ENCODE measurements at regions not wholly inside any gene's neighbourhood (a gene's known extent, or its start where the extent isn't known, plus 50 kb on each side); places are given as distances from the start of the nearest gene placed in this dataset.

DNA sequence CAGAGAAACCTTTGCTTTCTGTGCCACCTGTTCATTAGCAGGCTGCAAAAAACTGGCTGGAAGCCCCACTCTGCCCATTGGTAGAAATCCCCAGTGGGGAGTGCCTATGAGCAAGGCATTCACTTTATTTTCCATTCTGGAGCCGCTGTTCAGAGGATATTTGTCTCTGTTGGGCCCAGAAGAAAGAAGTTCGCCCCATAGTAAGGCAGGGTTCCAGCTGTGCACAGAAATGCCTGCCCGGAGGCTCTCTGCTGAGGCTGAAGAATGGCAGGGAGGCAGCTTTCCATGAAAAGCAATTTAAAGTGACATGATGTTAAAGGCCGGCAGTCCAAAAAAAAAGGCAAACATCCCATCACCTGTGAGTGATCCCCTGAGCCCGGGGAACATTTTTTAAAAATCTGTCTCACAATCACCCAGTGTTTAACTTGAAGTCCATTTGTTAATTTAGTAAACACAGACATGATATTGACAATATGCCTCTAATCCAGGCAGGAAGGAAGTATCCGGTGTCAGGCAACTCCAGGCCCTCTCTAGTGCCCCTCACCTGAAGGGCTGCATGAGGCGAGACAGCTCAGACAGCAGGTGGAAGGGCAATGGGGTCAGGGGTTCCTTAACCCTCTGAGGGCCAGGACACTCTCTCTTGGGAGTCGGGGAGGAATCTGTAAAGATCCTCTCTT is 265.1 kb upstream of the SIX2 start:
- no peak for TF ChIP-seq EZH2 (IDR thresholded peaks at IDR 0.05; ENCODE audit: borderline replicate concordance, low read depth, low read length, poor library complexity, severe bottlenecking)
- TF ChIP-seq, protein P1, sequence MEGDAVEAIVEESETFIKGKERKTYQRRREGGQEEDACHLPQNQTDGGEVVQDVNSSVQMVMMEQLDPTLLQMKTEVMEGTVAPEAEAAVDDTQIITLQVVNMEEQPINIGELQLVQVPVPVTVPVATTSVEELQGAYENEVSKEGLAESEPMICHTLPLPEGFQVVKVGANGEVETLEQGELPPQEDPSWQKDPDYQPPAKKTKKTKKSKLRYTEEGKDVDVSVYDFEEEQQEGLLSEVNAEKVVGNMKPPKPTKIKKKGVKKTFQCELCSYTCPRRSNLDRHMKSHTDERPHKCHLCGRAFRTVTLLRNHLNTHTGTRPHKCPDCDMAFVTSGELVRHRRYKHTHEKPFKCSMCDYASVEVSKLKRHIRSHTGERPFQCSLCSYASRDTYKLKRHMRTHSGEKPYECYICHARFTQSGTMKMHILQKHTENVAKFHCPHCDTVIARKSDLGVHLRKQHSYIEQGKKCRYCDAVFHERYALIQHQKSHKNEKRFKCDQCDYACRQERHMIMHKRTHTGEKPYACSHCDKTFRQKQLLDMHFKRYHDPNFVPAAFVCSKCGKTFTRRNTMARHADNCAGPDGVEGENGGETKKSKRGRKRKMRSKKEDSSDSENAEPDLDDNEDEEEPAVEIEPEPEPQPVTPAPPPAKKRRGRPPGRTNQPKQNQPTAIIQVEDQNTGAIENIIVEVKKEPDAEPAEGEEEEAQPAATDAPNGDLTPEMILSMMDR (conservative IDR thresholded peaks at IDR 0.05; ENCODE audit: low read depth, low read length), result no peak
- no peak for DNase-seq (ENCODE audit: low spot score)
- Histone ChIP-seq H3K4me3 (ENCODE audit: low read depth, low read length, poor library complexity, severe bottlenecking) (no peak overlapping the region), H3K36me3 (ENCODE audit: insufficient read depth, low read length, poor library complexity, severe bottlenecking) (no peaks in the 10 kb centered on the region), H3K4me1 (ENCODE audit: insufficient read depth, low read length, poor library complexity, severe bottlenecking) (no peaks in the 10 kb centered on the region), H3K27me3 (replicated peaks; ENCODE audit: insufficient read depth, low read depth, low read length, poor library complexity) (peaks cover 8% of the 10 kb centered on the region), H3K27ac (ENCODE audit: low read depth, low read length, poor library complexity, severe bottlenecking) (no peak overlapping the region), H3K9me3 (ENCODE audit: low read depth, low read length, poor library complexity, severe bottlenecking) (no peaks in the 10 kb centered on the region)
- intact Hi-C loops (cut with micrococcal nuclease; ENCODE audit: unreplicated experiment), result no loop called here
- ChIA-PET CTCF (no interaction called here), POLR2A (ENCODE audit: low non-redundant PET) (no interaction called here)
- BruUV-seq (replicated peaks), result no TSS peak

DNA sequence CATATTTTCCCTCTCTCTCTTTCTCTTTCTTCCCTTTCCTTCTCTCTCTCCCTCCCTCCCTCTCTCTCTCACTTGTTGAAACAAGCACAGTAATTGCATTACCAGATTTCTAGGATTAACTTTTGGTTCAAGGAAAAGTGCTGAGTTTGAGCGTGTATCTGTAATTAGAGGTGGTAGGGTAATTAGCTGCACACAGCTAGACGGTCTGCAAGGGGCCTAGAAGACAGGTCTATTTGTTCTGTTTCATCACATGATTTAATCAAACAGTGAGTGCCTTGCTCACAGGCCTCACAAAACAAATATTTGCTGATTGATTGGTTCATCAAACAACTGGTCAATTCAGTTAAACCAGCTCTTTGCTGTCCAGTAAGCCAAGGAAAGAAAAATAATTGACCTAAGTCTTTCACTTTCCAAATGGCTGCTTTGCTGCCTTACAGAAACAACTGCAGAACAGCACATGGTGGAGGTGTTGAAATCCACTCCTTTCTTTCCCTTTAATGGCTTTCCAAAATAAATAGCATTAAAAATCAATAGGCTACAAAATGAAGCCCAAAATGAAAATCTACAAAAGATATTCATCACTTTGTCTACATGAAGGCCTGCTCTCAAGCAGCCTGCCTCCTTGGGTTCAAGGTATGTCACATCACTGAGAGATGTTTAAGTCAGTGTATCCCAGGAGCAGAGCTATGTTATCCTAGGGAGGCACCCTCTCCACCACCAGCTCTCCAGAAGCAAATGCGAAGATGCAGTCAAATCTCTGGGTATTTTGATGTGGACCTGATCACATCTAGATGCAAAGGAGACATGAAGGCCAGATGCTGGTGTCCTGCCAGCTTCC is 264.4 kb upstream of the SIX2 start:
- ChIA-PET CTCF (no interaction called here), POLR2A (ENCODE audit: low non-redundant PET) (no interaction called here)
- no TSS peak for BruUV-seq (replicated peaks)
- Histone ChIP-seq H3K4me3 (ENCODE audit: low read depth, low read length, poor library complexity, severe bottlenecking) (no peak overlapping the region), H3K27me3 (replicated peaks; ENCODE audit: insufficient read depth, low read depth, low read length, poor library complexity) (peaks cover 8% of the 10 kb centered on the region), H3K27ac (ENCODE audit: low read depth, low read length, poor library complexity, severe bottlenecking) (no peak overlapping the region), H3K4me1 (ENCODE audit: insufficient read depth, low read length, poor library complexity, severe bottlenecking) (no peaks in the 10 kb centered on the region), H3K9me3 (ENCODE audit: low read depth, low read length, poor library complexity, severe bottlenecking) (no peaks in the 10 kb centered on the region), H3K36me3 (ENCODE audit: insufficient read depth, low read length, poor library complexity, severe bottlenecking) (no peaks in the 10 kb centered on the region)
- no peak for TF ChIP-seq EZH2 (IDR thresholded peaks at IDR 0.05; ENCODE audit: borderline replicate concordance, low read depth, low read length, poor library complexity, severe bottlenecking)
- intact Hi-C loops (cut with micrococcal nuclease; ENCODE audit: unreplicated experiment), result no loop called here
- DNase-seq (ENCODE audit: low spot score), result no peak

DNA sequence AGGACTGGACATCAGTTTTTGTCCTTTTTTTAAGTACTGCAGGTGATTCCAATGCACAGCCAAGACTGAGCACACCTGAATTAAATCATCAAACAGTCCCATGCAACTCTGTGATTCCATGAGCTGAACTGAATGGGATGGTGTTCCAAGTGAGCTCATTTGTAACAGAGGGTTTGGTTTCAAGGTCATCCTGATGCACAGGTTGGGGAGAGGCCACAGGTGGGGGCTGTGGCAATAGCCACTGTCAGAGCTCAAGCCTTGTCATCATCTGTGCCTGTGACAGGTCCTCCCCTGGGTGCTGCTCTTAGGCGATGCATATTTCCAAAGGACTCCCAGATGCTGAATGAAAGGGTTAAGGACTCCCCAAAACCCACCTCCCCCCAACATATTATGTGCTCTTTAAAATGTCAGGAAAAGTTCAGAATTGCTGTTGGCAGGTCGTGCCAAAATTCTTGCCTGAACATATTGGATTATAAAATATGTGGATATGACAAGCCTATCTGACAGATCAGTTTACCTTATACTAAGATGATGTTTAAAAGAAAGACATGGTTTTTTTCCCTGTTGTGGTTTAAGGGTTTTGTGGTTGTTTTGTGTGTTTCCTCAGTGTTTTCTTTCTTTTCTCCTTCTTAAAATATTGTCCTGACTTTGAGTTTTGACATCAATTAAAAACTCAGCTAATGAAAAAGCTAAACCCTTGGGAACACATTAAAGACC is 263.5 kb upstream of the SIX2 start:
- no peak overlapping the region for H3K27ac ChIP-seq (ENCODE audit: low read depth, low read length, poor library complexity, severe bottlenecking)
- H3K36me3 ChIP-seq (ENCODE audit: insufficient read depth, low read length, poor library complexity, severe bottlenecking), result no peaks in the 10 kb centered on the region
- intact Hi-C loops (cut with micrococcal nuclease; ENCODE audit: unreplicated experiment), result no loop called here
- BruUV-seq (replicated peaks), result no TSS peak
- no peaks in the 10 kb centered on the region for H3K9me3 ChIP-seq (ENCODE audit: low read depth, low read length, poor library complexity, severe bottlenecking)
- POLR2A ChIA-PET (ENCODE audit: low non-redundant PET), result no interaction called here
- H3K4me3 ChIP-seq (ENCODE audit: low read depth, low read length, poor library complexity, severe bottlenecking), result no peak overlapping the region
- CTCF ChIA-PET, result no interaction called here
- H3K27me3 ChIP-seq (replicated peaks; ENCODE audit: insufficient read depth, low read depth, low read length, poor library complexity), result peaks cover 8% of the 10 kb centered on the region
- DNase-seq (ENCODE audit: low spot score), result no peak
- no peak for TF ChIP-seq EZH2 (IDR thresholded peaks at IDR 0.05; ENCODE audit: borderline replicate concordance, low read depth, low read length, poor library complexity, severe bottlenecking)
- TF ChIP-seq, protein P1 (conservative IDR thresholded peaks at IDR 0.05; ENCODE audit: low read depth, low read length), result no peak
- no peaks in the 10 kb centered on the region for H3K4me1 ChIP-seq (ENCODE audit: insufficient read depth, low read length, poor library complexity, severe bottlenecking)

All from A673 (cell line).